ENCODE measurements at regions not wholly inside any gene's neighbourhood (a gene's known extent, or its start where the extent isn't known, plus 50 kb on each side); places are given as distances from the start of the nearest gene placed in this dataset.

DNA sequence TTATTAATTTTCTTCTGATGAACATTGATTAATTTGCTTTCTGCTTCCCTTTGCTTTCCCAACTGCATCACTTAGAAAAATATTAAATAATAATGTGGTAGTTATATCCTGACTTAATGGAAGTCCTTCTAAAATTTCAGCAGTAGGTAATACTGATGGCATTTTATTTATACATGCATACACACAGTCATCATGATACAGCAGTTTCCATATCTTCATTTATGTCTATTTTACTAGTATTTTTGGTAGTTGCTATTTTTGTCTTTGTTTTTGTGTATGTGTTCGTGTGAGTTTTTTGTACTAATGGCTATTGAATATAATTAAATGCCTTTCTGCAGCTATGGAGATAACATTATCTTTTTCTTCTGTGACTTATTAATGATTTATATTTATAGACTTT is 484.7 kb upstream of the CNTN5 start:
- TF ChIP-seq, protein P1, sequence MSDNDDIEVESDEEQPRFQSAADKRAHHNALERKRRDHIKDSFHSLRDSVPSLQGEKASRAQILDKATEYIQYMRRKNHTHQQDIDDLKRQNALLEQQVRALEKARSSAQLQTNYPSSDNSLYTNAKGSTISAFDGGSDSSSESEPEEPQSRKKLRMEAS (IDR thresholded peaks at IDR 0.05), result no peak
- TF ChIP-seq, protein P2, sequence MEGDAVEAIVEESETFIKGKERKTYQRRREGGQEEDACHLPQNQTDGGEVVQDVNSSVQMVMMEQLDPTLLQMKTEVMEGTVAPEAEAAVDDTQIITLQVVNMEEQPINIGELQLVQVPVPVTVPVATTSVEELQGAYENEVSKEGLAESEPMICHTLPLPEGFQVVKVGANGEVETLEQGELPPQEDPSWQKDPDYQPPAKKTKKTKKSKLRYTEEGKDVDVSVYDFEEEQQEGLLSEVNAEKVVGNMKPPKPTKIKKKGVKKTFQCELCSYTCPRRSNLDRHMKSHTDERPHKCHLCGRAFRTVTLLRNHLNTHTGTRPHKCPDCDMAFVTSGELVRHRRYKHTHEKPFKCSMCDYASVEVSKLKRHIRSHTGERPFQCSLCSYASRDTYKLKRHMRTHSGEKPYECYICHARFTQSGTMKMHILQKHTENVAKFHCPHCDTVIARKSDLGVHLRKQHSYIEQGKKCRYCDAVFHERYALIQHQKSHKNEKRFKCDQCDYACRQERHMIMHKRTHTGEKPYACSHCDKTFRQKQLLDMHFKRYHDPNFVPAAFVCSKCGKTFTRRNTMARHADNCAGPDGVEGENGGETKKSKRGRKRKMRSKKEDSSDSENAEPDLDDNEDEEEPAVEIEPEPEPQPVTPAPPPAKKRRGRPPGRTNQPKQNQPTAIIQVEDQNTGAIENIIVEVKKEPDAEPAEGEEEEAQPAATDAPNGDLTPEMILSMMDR (IDR thresholded peaks at IDR 0.05), result no peak
- TF ChIP-seq, protein P3, sequence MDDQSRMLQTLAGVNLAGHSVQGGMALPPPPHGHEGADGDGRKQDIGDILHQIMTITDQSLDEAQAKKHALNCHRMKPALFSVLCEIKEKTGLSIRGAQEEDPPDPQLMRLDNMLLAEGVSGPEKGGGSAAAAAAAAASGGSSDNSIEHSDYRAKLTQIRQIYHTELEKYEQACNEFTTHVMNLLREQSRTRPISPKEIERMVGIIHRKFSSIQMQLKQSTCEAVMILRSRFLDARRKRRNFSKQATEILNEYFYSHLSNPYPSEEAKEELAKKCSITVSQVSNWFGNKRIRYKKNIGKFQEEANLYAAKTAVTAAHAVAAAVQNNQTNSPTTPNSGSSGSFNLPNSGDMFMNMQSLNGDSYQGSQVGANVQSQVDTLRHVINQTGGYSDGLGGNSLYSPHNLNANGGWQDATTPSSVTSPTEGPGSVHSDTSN (IDR thresholded peaks at IDR 0.05), result no peak

Data from A549 (cell line).